Stimulated activated CD4-positive, alpha-beta T cell treated with anti-CD3 and anti-CD28 coated beads, Interleukin-1b, Interleukin-23, amount 100 ng/mL, for 24 hours (primary cell): ENCODE measurements at regions not wholly inside any gene's neighbourhood (a gene's known extent, or its start where the extent isn't known, plus 50 kb on each side); places are given as distances from the start of the nearest gene placed in this dataset.

Experiments
- DNase-seq, 4 experiments: peaks; one replicate each; pipeline ENCODE4 v3.0.0-alpha.2; 2020; ENCODE audit warnings: low read depth in 4 of 4, low spot score in 1 of 4

- DNase-seq: no peak
Measured at GRCh38 chr17:65477600-65477999, 83.8 kb downstream of the AXIN2 start.

- no peak for DNase-seq
Measured at GRCh38 chr17:65474660-65475059, 86.8 kb downstream of the AXIN2 start.

DNA sequence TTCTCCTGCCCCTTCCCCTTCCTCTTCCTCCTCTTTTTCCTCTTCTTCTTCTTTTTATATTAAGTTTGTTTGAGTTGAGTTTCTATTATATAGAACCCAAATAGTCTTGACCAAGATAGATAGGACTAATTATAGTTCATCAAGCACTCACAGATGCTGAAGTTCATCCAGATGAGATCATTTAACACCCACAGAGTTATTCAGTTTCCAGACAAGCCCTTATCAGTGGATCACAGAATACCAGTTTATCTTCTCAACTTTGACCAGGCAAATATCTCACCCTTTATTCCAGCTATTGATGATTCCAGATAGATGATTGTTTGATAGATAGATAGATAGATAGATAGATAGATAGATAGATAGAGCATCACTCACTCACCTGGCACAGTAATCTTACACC, 87.5 kb downstream of the AXIN2 start:
- DNase-seq: no peak

- DNase-seq: no peak
Measured at GRCh38 chr17:65473363-65473762, 88.1 kb downstream of the AXIN2 start.

DNA sequence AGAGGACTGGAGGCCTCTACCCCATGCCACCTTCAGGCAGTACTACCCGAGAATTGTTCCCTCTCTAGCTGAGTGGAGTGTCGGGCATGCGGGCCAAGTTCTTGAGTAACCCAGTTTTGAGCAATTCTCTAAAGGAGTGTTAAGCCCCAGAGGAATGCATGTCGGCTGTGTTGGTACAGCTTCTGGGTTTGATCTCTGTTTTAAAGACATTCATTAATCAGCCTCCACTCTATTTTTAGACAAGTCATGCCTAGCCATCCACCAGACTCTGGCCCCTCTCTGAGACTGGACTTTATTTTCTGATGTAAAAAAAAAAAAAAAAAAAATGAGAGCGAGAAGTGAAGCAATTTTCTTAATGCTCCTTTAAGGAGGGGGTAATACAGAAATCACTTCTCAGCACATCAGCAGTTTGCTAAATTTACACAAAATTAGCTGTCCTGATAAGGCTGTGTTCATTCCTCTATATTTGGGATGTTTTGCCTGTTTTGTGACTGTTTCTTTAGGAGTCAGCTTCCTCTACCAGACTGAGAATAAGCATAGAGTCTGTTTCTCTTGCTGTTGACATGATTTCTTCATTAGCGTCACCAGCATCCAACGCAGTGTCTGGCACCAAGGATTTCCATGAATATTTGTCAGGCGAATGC, 88.7 kb downstream of the AXIN2 start:
- DNase-seq: no peak

- no peak for DNase-seq
Measured at GRCh38 chr17:65470783-65471182, 90.7 kb downstream of the AXIN2 start.

DNA sequence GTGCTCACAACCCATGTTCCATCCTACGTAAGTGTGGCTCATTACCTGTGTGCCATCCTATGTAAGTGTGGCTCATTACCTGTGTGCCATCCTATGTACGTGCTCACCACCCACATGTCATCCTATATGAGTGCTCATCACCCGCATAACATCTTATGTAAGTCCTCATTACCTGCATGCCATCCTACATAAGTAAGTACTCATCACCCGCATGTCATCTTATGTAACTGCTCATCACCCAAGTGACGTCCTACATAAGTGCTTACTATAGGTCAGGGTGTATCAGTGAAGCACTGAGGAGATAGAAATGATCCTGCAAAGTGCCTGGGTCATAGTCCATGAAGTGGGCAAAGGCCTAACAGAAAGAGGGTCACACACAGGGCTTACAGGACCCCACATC, 93.1 kb downstream of the AXIN2 start:
- no peak for DNase-seq

DNA sequence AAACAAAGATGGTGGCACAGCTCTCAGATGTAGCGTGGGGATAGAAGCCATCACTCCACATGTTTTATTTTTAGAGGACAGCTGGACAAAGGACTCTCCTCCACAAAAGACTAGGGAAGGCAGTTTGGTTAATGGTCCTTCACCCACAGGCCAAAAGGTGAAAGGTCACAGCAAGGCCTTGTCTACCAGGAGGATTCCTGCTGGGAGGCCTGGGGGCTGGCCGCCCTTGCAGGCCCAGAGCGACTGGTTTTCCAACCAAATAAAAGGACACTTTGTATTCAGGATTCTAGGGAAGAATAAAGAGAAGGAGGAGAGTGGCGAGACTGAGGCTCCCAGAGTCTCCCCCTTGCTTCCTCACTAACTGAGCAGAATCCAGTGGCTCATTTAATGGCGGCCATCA, 94.3 kb downstream of the AXIN2 start:
- DNase-seq: no peak

GRCh38 chr17:65466547-65466946, 94.9 kb downstream of the AXIN2 start:
- DNase-seq: no peak

DNA sequence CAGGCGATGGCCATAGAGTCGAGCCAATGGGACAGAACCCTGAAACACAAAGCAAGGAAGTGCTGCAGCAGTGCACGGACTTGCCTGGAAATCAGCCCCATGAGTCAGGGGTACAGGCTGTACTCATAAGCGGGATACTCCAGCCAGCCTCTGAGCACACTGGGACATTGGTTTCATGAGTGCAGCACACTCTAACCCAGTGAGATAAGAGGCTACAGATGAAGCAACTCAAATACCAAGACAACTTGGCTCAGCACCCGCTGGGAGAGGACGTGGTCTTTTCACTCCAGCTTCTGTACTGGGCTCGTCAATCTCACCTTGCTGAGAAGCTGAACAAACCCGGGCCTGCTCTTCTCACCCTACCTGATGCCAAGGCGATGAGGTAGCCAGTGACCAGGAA, 98.2 kb downstream of the AXIN2 start:
- DNase-seq: no peak

GRCh38 chr17:65459677-65460347, 101.6 kb downstream of the AXIN2 start:
- DNase-seq: no peak

- DNase-seq: no peak
Measured at GRCh38 chr17:65457635-65458257, 103.7 kb downstream of the AXIN2 start.

GRCh38 chr17:65457183-65457582, 104.3 kb downstream of the AXIN2 start:
- DNase-seq: no peak

- no peak for DNase-seq
Measured at GRCh38 chr17:65456368-65457151, 104.9 kb downstream of the AXIN2 start.

GRCh38 chr17:65455972-65456343, 105.5 kb downstream of the AXIN2 start:
- DNase-seq: no peak

GRCh38 chr17:65455154-65455971, 106.1 kb downstream of the AXIN2 start:
- DNase-seq: no peak

- DNase-seq: no peak
Measured at GRCh38 chr17:65453204-65453931, 108.1 kb downstream of the AXIN2 start.

DNA sequence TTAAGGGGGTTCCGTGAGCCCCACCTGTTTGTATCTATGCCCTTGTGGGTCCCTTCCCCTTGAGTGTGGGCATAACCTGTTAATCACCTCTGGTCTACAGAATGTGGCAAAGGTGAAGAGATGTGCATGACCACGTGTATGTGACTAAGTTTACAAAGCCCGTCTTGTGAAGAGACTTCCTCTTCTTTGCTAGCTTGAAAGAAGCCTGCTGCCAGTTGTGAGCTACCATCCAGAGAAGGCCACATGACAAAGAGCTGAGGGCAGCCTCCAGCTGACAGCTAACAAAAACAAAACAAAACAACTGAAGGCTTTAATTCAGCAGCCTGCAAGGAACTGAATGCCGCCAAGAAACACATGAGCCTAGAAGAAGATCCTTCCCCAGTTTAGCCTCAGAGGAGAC, 112.0 kb downstream of the AXIN2 start:
- no peak for DNase-seq

- no peak for DNase-seq
Measured at GRCh38 chr17:65447823-65448222, 113.6 kb downstream of the AXIN2 start.

DNA sequence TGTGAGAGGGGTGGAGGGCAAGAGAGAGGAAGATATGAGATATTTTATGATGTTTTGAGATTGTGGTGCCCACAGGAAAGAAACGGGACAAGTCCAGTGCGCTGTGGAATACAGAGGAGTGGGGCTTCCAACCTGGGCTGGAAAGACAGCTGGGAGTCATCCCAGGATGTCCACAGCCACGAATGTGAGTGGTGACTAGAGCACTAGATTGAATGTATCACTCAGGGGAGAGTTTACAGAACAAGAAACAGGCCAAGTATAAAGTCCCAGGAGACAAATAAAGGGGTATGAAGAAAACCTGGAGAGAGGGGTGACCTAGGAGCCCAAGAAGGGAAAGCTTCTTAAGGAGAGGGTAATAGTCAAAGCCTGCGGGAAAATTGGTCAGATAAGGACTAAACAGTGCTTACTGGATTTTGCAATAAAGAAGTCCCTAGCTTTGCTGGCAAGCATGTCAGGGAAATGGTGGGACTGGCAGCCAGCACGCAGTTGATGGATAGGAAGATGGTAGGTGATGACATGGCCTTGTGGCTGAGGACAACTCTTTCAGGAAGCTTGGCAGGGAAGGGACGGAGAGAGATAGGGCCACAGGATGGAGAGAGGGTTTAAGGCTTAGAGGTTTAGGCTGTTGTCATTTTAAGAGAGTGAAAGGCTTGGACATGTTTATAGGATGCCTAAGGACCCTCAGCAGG, 114.5 kb downstream of the AXIN2 start:
- DNase-seq: no peak
